ENCODE measurements at regions not wholly inside any gene's neighbourhood (a gene's known extent, or its start where the extent isn't known, plus 50 kb on each side); places are given as distances from the start of the nearest gene placed in this dataset.

DNA sequence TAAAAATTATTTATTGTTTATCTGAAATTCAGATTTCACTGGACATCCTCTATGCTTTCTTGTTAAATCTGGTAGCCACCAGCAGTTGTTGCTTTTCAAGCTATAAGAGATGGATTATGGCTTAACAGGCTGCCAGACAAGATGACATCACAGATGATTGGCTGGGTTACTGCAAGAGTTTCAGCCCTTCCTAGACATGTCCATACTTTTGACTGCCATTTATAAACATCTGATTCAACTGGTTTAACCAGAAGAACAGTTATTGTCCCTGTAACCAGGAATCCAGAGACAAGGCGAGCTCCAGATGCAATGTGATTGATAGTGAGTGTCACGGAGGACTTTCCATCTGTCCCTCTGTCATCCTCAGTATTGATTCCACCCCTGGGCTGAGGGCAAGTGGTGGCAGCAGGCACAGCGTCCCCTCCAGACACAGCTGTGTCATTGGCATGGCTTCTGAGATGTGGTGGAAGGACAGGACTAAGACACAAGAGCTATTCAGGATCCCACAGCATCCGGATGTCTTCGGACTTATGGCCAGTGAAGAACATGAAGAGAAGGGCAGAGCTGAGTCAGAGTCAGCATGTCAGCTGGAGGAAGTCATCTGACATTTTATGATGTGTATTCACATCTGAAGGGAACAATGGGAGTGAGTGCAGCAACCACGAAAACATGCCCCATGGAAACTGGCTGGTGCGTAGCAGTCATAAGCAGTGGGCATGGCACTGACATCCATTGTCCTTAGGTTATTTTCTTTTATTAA is 284.5 kb upstream of the CDYL start:
- TF ChIP-seq, protein P1, sequence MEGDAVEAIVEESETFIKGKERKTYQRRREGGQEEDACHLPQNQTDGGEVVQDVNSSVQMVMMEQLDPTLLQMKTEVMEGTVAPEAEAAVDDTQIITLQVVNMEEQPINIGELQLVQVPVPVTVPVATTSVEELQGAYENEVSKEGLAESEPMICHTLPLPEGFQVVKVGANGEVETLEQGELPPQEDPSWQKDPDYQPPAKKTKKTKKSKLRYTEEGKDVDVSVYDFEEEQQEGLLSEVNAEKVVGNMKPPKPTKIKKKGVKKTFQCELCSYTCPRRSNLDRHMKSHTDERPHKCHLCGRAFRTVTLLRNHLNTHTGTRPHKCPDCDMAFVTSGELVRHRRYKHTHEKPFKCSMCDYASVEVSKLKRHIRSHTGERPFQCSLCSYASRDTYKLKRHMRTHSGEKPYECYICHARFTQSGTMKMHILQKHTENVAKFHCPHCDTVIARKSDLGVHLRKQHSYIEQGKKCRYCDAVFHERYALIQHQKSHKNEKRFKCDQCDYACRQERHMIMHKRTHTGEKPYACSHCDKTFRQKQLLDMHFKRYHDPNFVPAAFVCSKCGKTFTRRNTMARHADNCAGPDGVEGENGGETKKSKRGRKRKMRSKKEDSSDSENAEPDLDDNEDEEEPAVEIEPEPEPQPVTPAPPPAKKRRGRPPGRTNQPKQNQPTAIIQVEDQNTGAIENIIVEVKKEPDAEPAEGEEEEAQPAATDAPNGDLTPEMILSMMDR (IDR thresholded peaks at IDR 0.05; ENCODE audit: low read length): no peak
- no peak for TF ChIP-seq EZH2 (IDR thresholded peaks at IDR 0.05; ENCODE audit: borderline replicate concordance, low read length)

All from OCI-LY1 (cell line).